ENCODE measurements at regions not wholly inside any gene's neighbourhood (a gene's known extent, or its start where the extent isn't known, plus 50 kb on each side); places are given as distances from the start of the nearest gene placed in this dataset.

DNA sequence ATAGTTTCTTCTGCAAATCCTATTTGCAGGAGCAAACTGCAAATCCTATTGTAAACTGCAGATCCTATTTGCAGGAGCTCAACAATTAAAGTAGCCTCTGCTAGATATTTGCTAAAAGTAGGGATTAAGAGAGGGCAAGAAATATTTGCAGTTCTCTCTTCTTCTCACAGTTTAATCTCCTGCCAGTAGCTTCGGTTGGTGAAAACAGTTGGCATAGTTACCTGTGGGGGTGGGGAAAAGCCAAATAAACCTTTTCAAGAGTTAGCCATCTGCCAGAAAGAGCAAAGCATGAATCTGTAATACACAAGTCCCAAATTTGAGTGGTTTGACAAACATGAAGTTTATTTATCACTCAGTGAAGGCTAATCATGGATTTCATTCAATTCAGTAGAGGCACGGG lies 942.5 kb downstream of the JRKL start:
- TF ChIP-seq CTCF (IDR thresholded peaks at IDR 0.05), result no peak
- no peak for TF ChIP-seq POLR2A (IDR thresholded peaks at IDR 0.05)

All from esophagus squamous epithelium (tissue), 4 donors.